ENCODE measurements at regions not wholly inside any gene's neighbourhood (a gene's known extent, or its start where the extent isn't known, plus 50 kb on each side); places are given as distances from the start of the nearest gene placed in this dataset.
"Not testable (repeated sequence)": the region's sequence is repeated elsewhere in the genome, so short reads cannot be mapped to it uniquely, and the experiment has no call there.

DNA sequence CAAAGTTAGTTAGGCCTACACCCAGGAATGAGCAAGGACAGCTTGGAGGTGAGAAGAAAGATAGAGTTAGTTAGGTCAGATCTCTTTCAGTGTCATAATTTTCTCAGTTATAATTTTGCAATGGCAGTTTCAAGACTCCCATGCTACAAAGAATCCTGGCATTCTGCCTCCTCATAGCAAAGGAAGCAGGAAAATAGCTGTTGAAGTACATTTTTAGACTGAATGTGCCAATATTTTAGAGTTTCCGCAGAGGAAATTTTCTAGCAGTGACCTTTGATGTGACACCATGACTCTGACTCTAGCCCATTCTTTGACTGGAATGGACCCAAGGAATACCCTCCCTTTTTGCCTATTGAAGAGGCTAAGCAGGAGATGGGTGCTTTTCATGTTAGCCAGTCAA, 371.7 kb downstream of the PIK3C3 start:
- TF ChIP-seq, protein P1, sequence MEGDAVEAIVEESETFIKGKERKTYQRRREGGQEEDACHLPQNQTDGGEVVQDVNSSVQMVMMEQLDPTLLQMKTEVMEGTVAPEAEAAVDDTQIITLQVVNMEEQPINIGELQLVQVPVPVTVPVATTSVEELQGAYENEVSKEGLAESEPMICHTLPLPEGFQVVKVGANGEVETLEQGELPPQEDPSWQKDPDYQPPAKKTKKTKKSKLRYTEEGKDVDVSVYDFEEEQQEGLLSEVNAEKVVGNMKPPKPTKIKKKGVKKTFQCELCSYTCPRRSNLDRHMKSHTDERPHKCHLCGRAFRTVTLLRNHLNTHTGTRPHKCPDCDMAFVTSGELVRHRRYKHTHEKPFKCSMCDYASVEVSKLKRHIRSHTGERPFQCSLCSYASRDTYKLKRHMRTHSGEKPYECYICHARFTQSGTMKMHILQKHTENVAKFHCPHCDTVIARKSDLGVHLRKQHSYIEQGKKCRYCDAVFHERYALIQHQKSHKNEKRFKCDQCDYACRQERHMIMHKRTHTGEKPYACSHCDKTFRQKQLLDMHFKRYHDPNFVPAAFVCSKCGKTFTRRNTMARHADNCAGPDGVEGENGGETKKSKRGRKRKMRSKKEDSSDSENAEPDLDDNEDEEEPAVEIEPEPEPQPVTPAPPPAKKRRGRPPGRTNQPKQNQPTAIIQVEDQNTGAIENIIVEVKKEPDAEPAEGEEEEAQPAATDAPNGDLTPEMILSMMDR (IDR thresholded peaks at IDR 0.05), result no peak
- TF ChIP-seq POLR2A (IDR thresholded peaks at IDR 0.05) (no peak), EP300 (IDR thresholded peaks at IDR 0.05) (no peak), POLR2AphosphoS5 (IDR thresholded peaks at IDR 0.05) (no peak)
- H3K27ac ChIP-seq, result no peak overlapping the region
- DNase-seq, result no peak
- intact Hi-C loops (cut with DNase I), result no loop called here
- peaks cover 0 to 2% (median 0%) of the 10 kb centered on the region in 4 donors for H3K9me3 ChIP-seq
- H3K4me3 ChIP-seq, result no peak overlapping the region
- H3K36me3 ChIP-seq, result no peaks in the 10 kb centered on the region
- WGBS, 2 donors, result 82 to 87% methylated on average over 1 of the region's 1 CpG
- no peaks in the 10 kb centered on the region for H3K4me1 ChIP-seq
- H3K27me3 ChIP-seq, result no peaks in the 10 kb centered on the region

GRCh38 chr18:42328931-42329330, 373.9 kb downstream of the PIK3C3 start:
- H3K36me3 ChIP-seq, result no peaks in the 10 kb centered on the region
- no peak for DNase-seq
- no peak for TF ChIP-seq POLR2A (IDR thresholded peaks at IDR 0.05)
- intact Hi-C loops (cut with DNase I), result no loop called here
- 67 to 70% methylated on average over 1 of the region's 1 CpG for WGBS, 2 donors
- H3K4me1 ChIP-seq, result no peaks in the 10 kb centered on the region
- H3K27me3 ChIP-seq, result no peaks in the 10 kb centered on the region
- no peak overlapping the region for H3K4me3 ChIP-seq
- H3K9me3 ChIP-seq, result peaks cover 0 to 2% (median 0%) of the 10 kb centered on the region in 4 donors
- no peak overlapping the region for H3K27ac ChIP-seq

GRCh38 chr18:42330296-42330695, 375.3 kb downstream of the PIK3C3 start:
- Histone ChIP-seq H3K9me3 (peaks cover 0 to 2% (median 0%) of the 10 kb centered on the region in 4 donors), H3K4me3 (no peak overlapping the region), H3K27ac (no peak overlapping the region), H3K4me1 (no peaks in the 10 kb centered on the region), H3K36me3 (no peaks in the 10 kb centered on the region), H3K27me3 (no peaks in the 10 kb centered on the region)
- DNase-seq, result no peak
- intact Hi-C loops (cut with DNase I), result no loop called here
- TF ChIP-seq EP300 (IDR thresholded peaks at IDR 0.05), result no peak
- 69 to 91% methylated on average over 3 of the region's 3 CpGs for WGBS, 2 donors

DNA sequence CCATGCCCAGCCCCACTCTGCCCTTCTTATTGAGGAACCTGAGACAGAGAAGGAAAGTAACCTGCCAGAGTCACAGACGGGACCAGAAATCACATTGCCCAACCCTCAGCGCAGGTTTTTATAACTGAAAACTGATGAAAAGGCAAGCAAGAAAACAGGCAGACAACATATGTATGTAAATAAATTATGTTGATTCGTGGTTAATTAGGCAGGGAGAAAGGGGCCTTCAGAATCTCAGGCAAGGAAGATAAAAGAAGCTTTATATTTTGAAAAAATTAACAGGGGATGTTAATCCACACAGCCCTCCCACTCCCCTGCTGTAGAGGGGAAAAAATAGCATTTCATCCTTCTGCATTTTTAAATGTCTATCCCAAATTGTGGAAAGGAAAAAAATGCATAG, 378.5 kb downstream of the PIK3C3 start:
- Histone ChIP-seq H3K36me3 (no peaks in the 10 kb centered on the region), H3K4me1 (no peaks in the 10 kb centered on the region), H3K27me3 (no peaks in the 10 kb centered on the region), H3K27ac (no peak overlapping the region), H3K4me3 (no peak overlapping the region), H3K9me3 (peaks cover 0 to 2% (median 0%) of the 10 kb centered on the region in 4 donors)
- TF ChIP-seq, protein P1 (IDR thresholded peaks at IDR 0.05), result no peak
- TF ChIP-seq EP300 (IDR thresholded peaks at IDR 0.05) (no peak), POLR2AphosphoS5 (IDR thresholded peaks at IDR 0.05) (no peak), POLR2A (IDR thresholded peaks at IDR 0.05) (no peak)
- intact Hi-C loops (cut with DNase I), result no loop called here
- WGBS, 2 donors, result 72 to 77% methylated on average over 3 of the region's 3 CpGs
- DNase-seq, result no peak

GRCh38 chr18:42334931-42335330, 379.9 kb downstream of the PIK3C3 start:
- no peak overlapping the region for H3K4me3 ChIP-seq
- H3K4me1 ChIP-seq, result no peaks in the 10 kb centered on the region
- no peak for DNase-seq
- TF ChIP-seq POLR2A (IDR thresholded peaks at IDR 0.05) (no peak), EP300 (IDR thresholded peaks at IDR 0.05) (no peak), POLR2AphosphoS5 (IDR thresholded peaks at IDR 0.05) (no peak)
- TF ChIP-seq, protein P1 (IDR thresholded peaks at IDR 0.05), result no peak
- no peaks in the 10 kb centered on the region for H3K36me3 ChIP-seq
- H3K9me3 ChIP-seq, result no peaks in the 10 kb centered on the region
- intact Hi-C loops (cut with DNase I), result no loop called here
- H3K27me3 ChIP-seq, result no peaks in the 10 kb centered on the region
- H3K27ac ChIP-seq, result no peak overlapping the region

- Histone ChIP-seq H3K4me1 (no peaks in the 10 kb centered on the region), H3K9me3 (no peaks in the 10 kb centered on the region), H3K27ac (no peak overlapping the region), H3K4me3 (no peak overlapping the region), H3K36me3 (no peaks in the 10 kb centered on the region), H3K27me3 (no peaks in the 10 kb centered on the region)
- 32 to 71% methylated on average over 2 of the region's 2 CpGs for WGBS, 2 donors
- intact Hi-C loops (cut with DNase I), result no loop called here
- DNase-seq, result no peak
- TF ChIP-seq POLR2A (IDR thresholded peaks at IDR 0.05), result no peak
- no peak for TF ChIP-seq POLR2AphosphoS5 (IDR thresholded peaks at IDR 0.05)
- TF ChIP-seq, protein P1 (IDR thresholded peaks at IDR 0.05), result no peak
- TF ChIP-seq EP300 (IDR thresholded peaks at IDR 0.05), result no peak
Observed at GRCh38 chr18:42336139-42336538, 381.1 kb downstream of the PIK3C3 start.

- intact Hi-C loops (cut with DNase I); DNase-seq; H3K27me3 ChIP-seq; H3K4me1 ChIP-seq; H3K4me3 ChIP-seq; H3K27ac ChIP-seq; H3K9me3 ChIP-seq; H3K36me3 ChIP-seq: not testable (repeated sequence)
- 71 to 81% methylated on average over 2 of the region's 2 CpGs for WGBS, 2 donors
Observed at GRCh38 chr18:42337337-42337736, 382.3 kb downstream of the PIK3C3 start.
